Panc1 (cell line): ENCODE measurements at regions not wholly inside any gene's neighbourhood (a gene's known extent, or its start where the extent isn't known, plus 50 kb on each side); places are given as distances from the start of the nearest gene placed in this dataset.

Source experiments
- CTCF ChIP-seq: fragments of 450-650 bp; IDR thresholded peaks from 2 replicates; pipeline ENCODE4 v1.5.1; 2017; ENCODE audit warnings: mild to moderate bottlenecking
- TCF7L2 ChIP-seq: IDR thresholded peaks from 2 replicates; pipeline ENCODE4 v1.6.1; 2011; ENCODE audit warnings: mild to moderate bottlenecking, low read depth, low read length, inconsistent platforms

- TF ChIP-seq CTCF = no peak
- no peak for TF ChIP-seq TCF7L2
Observed at GRCh38 chr6:27541212-27541932, 68.5 kb upstream of the ZNF184 start.
